ENCODE measurements at regions not wholly inside any gene's neighbourhood (a gene's known extent, or its start where the extent isn't known, plus 50 kb on each side); places are given as distances from the start of the nearest gene placed in this dataset.

GRCh38 chr12:70176290-70176689 lies 66.9 kb upstream of the CNOT2 start:
- no peak overlapping the region for H3K4me3 ChIP-seq (ENCODE audit: low read depth, low read length)
- no peak for DNase-seq (ENCODE audit: low read depth)
- no peak for TF ChIP-seq CTCF (IDR thresholded peaks at IDR 0.05; ENCODE audit: low read depth, low read length, missing control alignments)

- DNase-seq (ENCODE audit: low read depth): no peak
- TF ChIP-seq CTCF (IDR thresholded peaks at IDR 0.05; ENCODE audit: low read depth, low read length, missing control alignments): no peak
- no peak overlapping the region for H3K4me3 ChIP-seq (ENCODE audit: low read depth, low read length)
These were observed 65.6 kb upstream of the CNOT2 start for GRCh38 chr12:70177631-70178030.

GRCh38 chr12:70178038-70178437 lies 65.2 kb upstream of the CNOT2 start:
- DNase-seq (ENCODE audit: low read depth): no peak
- no peak overlapping the region for H3K4me3 ChIP-seq (ENCODE audit: low read depth, low read length)
- TF ChIP-seq CTCF (IDR thresholded peaks at IDR 0.05; ENCODE audit: low read depth, low read length, missing control alignments): no peak

- TF ChIP-seq CTCF (IDR thresholded peaks at IDR 0.05; ENCODE audit: low read depth, low read length, missing control alignments): no peak
- H3K4me3 ChIP-seq (ENCODE audit: low read depth, low read length): no peak overlapping the region
- DNase-seq (ENCODE audit: low read depth): no peak
These were observed 63.1 kb upstream of the CNOT2 start for GRCh38 chr12:70180130-70180529.

GRCh38 chr12:70185301-70185700 lies 57.9 kb upstream of the CNOT2 start:
- DNase-seq (ENCODE audit: low read depth): no peak
- TF ChIP-seq CTCF (IDR thresholded peaks at IDR 0.05; ENCODE audit: low read depth, low read length, missing control alignments): no peak
- H3K4me3 ChIP-seq (ENCODE audit: low read depth, low read length): no peak overlapping the region

- no peak for TF ChIP-seq CTCF (IDR thresholded peaks at IDR 0.05; ENCODE audit: low read depth, low read length, missing control alignments)
- no peak overlapping the region for H3K4me3 ChIP-seq (ENCODE audit: low read depth, low read length)
- no peak for DNase-seq (ENCODE audit: low read depth)
These were observed 56.8 kb upstream of the CNOT2 start for GRCh38 chr12:70186436-70186835.

- H3K4me3 ChIP-seq (ENCODE audit: low read depth, low read length): no peak overlapping the region
- no peak for TF ChIP-seq CTCF (IDR thresholded peaks at IDR 0.05; ENCODE audit: low read depth, low read length, missing control alignments)
- DNase-seq (ENCODE audit: low read depth): no peak
These were observed 52.8 kb upstream of the CNOT2 start for GRCh38 chr12:70190262-70191010.

All from GM12864 (cell line).